GM18909 (cell line): ENCODE measurements at regions not wholly inside any gene's neighbourhood (a gene's known extent, or its start where the extent isn't known, plus 50 kb on each side); places are given as distances from the start of the nearest gene placed in this dataset.

Source experiments
- ATAC-seq: cut with Tn5 transposase; IDR thresholded peaks from one replicate; pipeline ENCODE4 v1.9.1; 2021; ENCODE audit warnings: mild to moderate bottlenecking; ENCODE audit not compliant: unreplicated experiment, poor library complexity

DNA sequence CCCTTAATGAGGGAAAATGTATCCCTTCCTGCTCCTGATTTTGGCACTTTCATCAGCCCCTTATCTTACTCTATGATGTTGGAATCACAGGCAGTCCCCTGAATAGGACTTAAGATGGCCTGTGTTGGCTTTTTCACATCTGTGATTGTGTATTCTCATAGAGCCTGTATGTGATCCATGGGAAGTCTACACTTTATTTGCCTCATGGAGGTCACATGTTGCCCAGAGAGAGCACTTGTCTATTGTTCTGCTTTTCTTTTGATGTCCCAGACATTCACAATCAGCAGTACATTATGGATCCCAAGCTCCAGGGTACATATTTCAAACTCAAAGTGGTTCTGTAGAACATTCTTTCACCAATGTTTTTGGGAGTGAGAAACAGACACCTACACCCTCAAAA is 885.2 kb upstream of the ADGRL2 start:
- no peak for ATAC-seq

DNA sequence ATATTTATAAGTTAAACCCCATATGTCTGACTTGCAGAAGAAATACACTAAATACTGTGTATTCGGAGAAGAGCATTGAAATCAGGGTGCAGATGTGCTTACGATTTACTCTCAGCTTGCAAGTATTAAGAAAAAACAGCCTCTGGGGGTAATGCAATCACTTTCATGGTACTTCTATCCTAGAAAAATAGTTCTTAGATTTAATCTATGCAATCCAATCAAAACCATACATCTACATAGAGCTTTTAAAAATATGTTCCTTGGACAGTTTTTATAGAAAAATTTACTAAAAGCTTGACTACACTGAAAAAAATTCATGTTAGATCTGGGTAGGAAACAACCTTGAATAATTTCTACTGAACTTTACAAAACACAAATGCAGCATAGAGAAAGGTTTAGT is 890.3 kb upstream of the ADGRL2 start:
- no peak for ATAC-seq

DNA sequence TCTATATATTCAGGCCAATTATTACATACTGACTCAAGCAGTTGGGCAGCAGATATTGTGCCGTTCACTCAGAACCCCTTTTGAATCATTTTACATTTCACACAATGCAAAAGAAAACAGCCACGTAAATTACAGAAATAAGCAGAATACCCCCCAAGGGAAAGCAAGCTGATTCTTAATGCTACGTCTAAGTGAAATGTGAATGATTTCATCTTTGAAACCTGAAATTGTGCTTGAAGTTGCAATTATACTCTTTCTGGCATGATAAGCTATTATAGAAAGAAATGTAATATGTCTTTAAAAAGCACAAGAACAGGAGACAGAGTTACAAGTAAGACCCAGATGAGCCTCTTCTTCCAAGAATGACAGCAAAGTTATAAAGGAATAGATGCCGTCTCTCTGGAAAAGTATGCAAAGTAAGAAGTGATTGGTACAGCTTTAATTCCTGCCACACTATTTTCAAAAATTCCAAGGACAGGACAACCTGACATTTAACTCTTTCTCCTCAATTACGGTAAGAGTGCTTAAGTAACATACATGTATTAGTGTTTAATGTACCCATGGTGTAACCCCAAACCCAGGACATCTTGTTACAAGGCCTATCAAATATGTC is 891.5 kb upstream of the ADGRL2 start:
- no peak for ATAC-seq

DNA sequence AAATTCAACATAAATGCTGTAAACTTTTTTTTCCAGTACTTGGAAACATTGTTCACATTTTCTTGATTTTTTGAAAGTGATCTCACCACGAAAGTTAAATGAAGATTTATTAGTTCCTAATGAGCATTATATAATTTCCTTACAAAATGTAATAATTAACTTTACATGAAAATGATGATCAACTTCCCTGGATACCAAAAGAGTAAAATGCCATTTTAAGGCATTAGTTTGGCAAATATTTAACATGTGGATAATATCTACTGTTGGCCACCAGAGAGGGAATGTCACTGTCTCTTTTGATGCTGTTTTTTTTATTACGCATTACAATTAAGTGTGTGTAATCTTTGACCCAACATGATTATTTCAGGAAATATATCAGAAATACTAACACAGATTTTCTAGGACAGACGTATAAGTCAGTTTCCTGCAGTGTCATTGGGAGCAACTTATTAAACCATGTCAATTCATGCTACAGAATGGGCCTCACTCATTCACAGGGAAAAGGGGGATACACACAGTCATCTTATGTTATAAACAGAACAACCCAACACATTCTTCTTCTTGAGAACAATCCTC is 903.9 kb upstream of the ADGRL2 start:
- no peak for ATAC-seq

DNA sequence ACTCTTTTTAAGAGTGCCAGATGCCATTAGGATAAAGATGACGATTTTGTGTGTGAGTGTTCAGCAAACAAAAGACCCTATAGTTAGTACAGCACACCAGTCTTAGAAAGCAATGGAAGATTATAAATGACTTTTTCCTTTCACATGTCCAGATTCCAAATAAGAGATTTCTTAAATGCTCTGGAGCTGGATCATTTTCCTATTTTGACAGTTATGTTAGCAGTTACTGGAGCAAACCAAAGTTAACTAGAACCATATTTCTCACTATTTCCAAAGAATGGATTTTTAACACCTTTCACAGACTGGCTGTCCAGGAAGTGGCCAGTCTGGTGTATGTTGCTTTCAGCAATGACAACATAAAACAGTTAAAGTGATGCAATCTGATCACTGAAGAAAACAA is 905.8 kb upstream of the ADGRL2 start:
- no peak for ATAC-seq

DNA sequence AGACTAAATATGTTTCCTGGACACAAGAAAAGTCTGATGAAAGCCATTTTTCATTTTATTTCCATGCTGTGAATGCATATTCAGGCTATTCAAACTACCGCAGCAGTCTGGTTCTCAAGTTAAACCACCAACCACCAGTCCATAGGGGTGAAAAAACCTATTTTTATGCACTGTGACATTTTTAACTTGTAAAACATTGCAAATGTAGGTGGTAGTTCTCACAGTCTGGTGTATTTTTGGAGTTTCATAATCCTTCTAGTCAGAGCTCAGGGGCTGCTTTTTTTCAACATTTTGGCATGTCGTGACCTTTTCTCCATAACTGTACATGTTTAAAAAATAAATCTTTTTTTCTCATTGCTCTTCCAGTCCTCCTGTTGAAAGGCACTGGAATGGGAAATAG is 907.6 kb upstream of the ADGRL2 start:
- ATAC-seq = no peak

GRCh38 chr1:80892539-80892938 is 908.2 kb upstream of the ADGRL2 start:
- ATAC-seq = no peak

DNA sequence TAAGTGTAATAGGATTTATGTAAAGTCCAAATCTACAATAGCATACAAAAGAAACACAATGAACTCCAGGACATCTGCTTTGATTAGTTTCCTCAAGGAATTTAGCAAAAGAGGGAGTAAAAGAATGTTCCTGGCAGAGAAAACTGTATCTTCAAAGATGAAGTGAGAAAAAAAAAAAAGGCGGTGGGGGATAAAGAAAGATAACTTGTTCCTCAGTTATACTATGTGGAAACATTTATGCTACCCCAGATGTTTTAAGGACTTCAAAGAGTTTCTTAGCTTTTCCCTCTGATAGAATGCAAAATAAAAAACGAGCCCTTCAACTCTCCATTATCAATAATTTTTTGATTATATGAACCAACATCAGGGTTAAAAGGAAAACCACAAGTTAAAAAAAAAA is 908.9 kb upstream of the ADGRL2 start:
- ATAC-seq = no peak

DNA sequence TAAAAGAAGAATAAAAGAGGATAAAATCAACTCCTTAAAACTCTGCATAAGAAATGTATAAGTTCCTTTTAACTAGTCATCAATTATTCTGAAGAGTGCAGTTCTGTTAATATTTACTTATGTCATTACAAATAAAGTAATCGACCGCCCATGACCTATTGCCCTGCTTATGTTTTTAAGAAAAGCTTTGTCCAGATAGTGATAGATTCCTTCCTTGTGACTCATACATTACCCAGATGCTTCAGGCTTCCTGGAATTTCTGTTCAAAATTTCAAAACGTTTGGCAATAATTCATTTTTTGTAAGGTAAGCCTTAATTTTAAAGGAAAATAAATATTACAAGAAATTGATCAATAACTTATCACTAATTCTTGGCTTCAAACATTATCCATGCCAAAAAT is 918.2 kb upstream of the ADGRL2 start:
- no peak for ATAC-seq

DNA sequence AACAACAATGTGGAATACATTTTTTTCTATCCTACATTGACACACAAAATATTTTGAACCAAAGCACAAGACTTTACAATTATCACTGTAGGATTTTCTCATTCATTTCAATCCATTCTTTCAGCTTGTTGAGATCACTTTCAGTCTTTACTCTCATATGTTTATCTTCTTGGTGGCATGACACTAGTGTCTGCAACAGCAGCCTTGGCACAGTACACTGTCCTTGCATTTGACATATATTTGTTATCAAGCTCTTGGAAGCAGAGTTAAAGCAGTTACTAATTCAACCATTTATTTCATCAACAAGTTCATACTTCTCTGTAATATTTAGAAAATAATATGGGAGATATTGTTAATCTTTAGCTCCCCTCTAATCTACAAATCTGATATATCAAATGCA is 922.4 kb upstream of the ADGRL2 start:
- ATAC-seq = no peak

- no peak for ATAC-seq
Observed at GRCh38 chr1:80876035-80876434, 924.7 kb upstream of the ADGRL2 start.

- ATAC-seq = no peak
Observed at GRCh38 chr1:80869299-80869698, 931.4 kb upstream of the ADGRL2 start.

- no peak for ATAC-seq
Observed at GRCh38 chr1:80847904-80848303, 952.8 kb upstream of the ADGRL2 start.

- no peak for ATAC-seq
Observed at GRCh38 chr1:80846966-80847365, 953.8 kb upstream of the ADGRL2 start.

- ATAC-seq = no peak
Observed at GRCh38 chr1:80842796-80843195, 957.9 kb upstream of the ADGRL2 start.

DNA sequence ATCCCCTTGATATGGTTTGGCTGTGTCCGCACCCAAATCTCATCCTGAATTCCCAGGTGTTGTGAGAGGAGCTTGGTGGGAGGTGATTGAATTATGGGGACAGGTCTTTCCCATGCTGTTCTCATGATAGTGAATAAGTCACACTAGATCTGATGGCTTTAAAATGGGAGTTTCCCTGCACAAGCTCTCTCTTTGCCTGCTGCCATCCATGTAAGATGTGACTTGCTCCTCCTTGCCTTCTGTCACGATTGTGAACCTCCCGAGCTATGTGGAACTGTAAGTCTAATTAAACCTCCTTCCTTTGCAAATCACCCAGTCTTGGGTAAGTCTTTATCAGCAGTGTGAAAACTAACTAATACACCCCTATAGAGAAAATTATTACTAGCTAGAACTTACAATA is 959.5 kb upstream of the ADGRL2 start:
- no peak for ATAC-seq

DNA sequence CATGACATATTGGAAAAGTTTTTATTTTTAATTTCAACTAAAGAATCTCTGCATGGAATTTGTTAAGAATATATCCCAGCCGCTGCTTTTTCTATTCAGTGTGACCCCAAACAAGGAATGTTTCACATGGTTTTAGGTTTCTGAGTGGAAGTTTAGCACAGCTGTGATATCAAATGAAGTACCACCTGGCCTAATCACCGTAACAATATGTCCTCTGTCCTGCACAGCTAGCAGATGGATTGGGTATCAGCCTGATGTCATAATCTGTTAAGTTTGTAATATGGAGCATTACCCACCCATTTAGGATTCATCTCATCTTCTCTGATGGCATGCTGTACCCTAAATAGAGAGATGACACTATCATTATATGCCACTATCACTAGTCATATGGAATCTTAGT is 963.7 kb upstream of the ADGRL2 start:
- ATAC-seq = no peak

GRCh38 chr1:80836505-80836904 is 964.2 kb upstream of the ADGRL2 start:
- ATAC-seq = no peak

GRCh38 chr1:80827666-80828065 is 973.1 kb upstream of the ADGRL2 start:
- no peak for ATAC-seq

- no peak for ATAC-seq
Observed at GRCh38 chr1:80825067-80825466, 975.7 kb upstream of the ADGRL2 start.

DNA sequence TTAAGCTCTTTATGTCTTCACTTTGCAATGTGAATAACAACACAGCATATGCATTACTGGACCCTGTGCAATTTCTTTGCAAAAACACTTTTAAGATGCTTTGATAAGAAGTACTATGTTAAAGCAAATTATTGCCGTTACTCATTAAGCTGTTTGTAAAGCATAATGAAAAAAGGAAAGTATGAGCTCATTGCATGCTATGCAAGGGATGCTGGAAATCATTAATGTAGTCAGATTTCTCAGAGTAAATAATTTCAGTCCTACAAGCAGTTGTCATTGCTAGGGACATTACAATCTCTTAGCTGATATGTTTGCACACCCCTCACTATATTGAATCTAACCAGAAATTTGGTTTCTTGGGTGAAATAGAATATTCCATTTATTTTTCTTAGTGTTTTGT is 982.5 kb upstream of the ADGRL2 start:
- no peak for ATAC-seq

DNA sequence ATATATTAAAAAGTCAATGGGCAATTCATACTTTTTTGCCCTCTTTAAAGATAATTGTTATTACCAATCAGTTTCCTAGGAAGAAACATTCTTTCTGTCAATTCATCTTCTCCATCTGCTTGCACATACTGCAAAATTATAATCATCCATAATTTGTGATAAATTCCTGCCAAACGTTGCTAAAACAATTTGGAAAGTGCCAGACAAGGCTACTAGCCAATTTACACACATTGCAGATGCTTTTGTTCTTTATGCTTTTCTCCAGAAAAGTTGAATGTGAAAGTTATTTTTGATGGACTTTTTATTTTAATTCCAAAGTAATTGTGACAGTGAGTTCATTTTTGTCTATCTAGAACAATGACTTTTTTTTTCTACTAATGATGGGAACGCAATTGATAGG is 992.8 kb upstream of the ADGRL2 start:
- ATAC-seq = no peak

DNA sequence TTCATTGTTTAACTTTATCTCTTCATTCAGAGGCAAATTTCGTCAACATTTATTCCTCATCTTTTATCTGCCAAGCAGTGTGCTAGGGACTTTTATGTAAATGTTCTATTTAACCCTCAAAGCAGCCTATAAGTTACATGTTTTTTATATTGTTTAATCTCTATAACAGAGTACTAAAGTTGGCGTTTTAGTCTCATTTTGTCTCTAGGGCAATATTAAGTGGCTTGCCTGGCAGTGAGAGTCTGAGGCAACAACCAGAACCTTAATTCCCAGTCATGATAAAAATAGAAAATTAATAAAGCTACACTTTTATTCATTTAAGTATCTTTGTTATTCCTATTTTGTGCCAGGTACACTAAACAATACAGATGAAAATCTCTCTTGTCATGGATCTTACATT is 994.3 kb upstream of the ADGRL2 start:
- ATAC-seq = no peak
